Astrocyte of the cerebellum (primary cell): ENCODE measurements at regions not wholly inside any gene's neighbourhood (a gene's known extent, or its start where the extent isn't known, plus 50 kb on each side); places are given as distances from the start of the nearest gene placed in this dataset.
A peak's percentile ranks its signal among the peaks of the same experiment; 100 is the strongest.

Experiments used
- DNase-seq: peaks from one replicate; pipeline ENCODE4 v3.0.0-alpha.2; 2011; ENCODE audit warnings: low read depth
- H3K4me3 ChIP-seq: 2 replicates; pipeline ENCODE4 v1.5.1; 2011; ENCODE audit warnings: mild to moderate bottlenecking, low read depth, low read length, moderate library complexity
- in situ Hi-C: cut with HindIII; loops from 2 replicates; pipeline ENCODE4 v1.10.0; 2017; ENCODE audit warnings: low sequenced_read_pairs
- TF ChIP-seq, protein P1 (sequence below): IDR thresholded peaks from 2 replicates; pipeline ENCODE4 v1.5.1; 2012; ENCODE audit warnings: low read length, low read depth, moderate library complexity, mild to moderate bottlenecking; ENCODE audit errors: missing control alignments

DNA sequence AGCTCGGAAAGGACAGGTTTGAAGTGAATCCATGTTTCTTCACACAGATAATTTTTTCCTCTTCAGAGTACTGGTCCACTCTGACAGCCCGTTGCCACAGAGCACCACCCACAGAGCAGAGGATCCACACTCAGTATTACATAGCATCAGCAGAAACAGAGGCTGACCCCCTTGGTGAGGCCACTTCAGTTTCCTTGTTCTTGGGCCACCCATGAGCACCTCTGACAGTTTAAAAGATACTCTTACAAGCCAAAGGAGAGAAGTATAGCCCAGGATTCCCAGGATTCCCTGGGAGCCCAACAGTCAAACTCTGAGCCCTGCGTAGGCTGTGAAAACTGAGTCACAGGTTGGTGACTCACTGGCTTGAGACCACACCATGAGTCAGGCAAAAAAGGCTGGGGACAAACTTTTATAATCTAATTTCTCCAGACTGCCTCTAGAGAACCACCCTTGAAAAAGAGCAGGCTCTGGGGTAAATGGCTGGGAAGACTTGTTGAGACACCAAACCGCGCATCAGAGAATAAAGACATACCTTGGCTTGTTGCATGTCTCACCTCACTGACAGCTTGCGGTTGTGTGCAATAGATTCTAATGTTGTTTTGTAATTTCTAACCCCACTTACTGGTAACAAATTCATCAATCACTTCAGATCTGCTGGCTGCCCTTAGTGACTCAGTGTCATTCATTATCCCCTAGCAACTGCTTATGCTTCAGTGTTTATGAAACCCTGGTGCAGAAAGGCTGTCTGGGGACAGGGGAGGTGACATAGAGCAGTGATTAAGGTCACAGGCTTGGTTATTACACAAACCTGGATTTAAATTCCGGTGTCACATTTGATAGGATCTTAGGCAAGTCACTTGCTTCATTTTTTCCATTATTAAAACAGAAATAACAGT, 56.9 kb upstream of the PRSS23 start:
- TF ChIP-seq, protein P1, sequence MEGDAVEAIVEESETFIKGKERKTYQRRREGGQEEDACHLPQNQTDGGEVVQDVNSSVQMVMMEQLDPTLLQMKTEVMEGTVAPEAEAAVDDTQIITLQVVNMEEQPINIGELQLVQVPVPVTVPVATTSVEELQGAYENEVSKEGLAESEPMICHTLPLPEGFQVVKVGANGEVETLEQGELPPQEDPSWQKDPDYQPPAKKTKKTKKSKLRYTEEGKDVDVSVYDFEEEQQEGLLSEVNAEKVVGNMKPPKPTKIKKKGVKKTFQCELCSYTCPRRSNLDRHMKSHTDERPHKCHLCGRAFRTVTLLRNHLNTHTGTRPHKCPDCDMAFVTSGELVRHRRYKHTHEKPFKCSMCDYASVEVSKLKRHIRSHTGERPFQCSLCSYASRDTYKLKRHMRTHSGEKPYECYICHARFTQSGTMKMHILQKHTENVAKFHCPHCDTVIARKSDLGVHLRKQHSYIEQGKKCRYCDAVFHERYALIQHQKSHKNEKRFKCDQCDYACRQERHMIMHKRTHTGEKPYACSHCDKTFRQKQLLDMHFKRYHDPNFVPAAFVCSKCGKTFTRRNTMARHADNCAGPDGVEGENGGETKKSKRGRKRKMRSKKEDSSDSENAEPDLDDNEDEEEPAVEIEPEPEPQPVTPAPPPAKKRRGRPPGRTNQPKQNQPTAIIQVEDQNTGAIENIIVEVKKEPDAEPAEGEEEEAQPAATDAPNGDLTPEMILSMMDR = no peak
- in situ Hi-C loops = no loop called here
- peak; percentile 93 for DNase-seq
- no peak overlapping the region for H3K4me3 ChIP-seq

DNA sequence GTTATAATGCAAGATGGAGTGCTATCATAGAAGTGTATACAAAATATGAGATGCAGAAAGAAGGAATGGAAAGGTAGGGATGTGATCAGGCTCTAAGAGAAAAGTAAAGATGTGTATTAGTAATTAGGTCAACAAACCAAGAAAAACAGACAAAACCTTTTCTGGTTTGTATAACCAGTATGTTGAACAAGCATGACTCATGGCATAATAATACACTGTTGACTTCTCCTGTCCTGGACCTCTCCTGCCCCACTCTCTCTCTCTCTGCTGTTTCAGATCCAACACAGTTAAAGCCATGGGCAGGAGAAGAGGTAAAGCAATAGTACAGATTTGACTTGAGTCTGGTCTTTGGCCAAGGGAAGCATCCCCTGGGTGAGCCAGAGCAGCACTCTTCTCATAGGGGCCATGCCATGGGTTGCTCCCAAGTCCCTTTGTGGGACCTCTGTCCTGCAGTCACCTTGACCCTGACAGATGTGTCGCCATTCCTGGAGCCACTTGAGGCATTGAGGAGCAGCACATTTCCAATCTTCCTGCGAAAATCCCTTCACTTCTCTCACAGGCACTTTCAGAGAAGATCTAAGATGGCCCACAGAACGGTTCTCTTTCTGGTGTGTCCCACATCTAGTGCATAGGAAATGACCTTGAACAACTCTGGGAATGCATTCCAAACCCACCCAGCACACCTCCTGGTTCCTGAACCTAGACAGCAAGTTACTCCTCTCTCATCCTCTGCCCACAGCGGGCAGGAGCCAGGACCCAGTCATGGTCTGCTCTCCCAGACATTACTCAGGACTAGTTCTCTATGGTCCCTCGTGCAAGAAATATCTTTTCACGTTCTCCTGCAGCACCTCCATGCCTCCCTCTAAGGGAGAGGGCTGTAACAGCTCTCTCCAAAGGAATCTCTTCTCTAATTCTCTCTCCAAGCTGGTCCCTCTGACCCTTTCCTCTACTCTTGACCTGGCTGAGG, 58.2 kb upstream of the PRSS23 start:
- peak; percentile 55 for DNase-seq
- TF ChIP-seq, protein P1 = no peak
- H3K4me3 ChIP-seq = no peak overlapping the region
- in situ Hi-C loops = no loop called here

DNA sequence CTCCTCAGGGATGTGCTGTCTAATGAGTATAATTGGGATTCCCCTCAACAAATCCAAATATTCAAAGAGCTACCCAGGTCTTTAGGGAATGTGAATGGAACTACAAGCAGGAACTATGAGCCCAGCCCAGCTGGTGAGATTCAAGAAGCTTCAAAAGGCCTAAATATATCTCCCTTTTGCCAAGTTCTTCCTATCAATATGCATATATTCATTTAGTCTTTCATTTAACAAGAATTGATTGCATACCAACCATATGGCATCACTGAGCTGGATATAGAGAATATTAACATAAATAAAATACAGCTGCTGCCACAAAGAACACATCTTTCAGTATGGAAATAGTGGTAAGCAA, 58.9 kb upstream of the PRSS23 start:
- no peak overlapping the region for H3K4me3 ChIP-seq
- DNase-seq = no peak
- TF ChIP-seq, protein P1 = no peak
- in situ Hi-C loops = no loop called here

DNA sequence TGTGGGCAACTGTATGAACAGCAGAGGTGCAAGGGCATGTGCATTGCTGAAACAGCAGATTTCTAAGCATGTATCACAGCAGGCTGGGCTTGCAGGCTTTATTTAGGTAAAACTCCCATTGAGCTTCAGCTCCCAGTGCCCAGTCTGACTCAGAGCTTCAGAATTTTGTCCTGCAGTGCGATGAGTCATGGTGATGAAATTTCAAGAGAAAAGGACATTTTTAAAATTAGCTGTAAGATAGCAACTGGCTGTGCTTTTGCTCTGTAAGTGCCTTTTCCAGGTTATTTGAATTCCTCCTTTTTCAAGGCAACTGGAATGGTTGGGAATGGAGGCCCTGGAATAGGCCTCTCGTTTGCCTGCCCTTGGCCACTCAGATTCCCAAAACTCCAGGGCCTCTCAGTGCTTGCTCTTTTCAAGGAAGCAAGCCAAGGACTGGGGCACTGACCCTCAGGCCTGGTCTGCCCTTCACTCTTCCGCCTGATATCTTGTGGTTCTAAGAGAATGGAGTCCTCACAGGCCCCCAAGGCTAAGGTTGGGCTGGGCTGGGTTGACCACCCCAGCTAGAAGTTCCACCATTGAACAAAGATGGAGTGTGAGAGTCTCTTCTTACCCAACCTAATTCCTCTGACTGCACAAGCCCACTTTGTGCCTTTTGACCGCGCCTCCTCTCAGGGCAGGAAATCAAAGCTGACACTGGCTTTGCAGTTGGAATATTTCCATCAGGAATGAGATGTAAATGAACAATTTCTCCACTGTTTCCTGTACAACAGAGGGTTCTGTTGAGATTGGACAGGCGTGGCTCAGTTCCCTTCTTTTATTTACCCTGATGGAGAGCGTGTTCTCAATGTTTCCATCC, 59.5 kb upstream of the PRSS23 start:
- no peak overlapping the region for H3K4me3 ChIP-seq
- TF ChIP-seq, protein P1 = no peak
- in situ Hi-C loops = no loop called here
- peak; percentile 96 for DNase-seq

DNA sequence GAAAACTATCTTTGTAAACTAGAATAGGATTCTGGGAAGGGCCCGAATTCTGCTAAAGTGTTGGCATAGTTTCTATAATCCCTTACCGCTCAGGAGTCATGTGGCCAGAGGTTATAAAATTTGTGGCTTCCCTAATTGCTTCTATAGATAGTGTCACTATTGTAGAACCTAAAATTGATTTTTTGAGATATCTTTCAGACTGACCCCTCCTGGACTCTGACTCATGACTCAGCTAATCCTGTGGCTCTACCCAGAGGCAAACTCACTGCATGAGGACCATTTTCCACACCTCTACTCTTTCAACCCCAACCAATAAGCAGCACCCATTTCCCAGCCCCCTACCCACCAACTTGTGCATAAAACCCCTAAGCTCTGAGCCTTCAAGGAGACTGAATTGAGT, 61.8 kb upstream of the PRSS23 start:
- DNase-seq = no peak

More for the DNA sequence above, 61.8 kb upstream of the PRSS23 start:
- H3K4me3 ChIP-seq = no peak overlapping the region
- in situ Hi-C loops = no loop called here
- TF ChIP-seq, protein P1 = no peak
